HCT116 (cell line): ENCODE measurements at regions not wholly inside any gene's neighbourhood (a gene's known extent, or its start where the extent isn't known, plus 50 kb on each side); places are given as distances from the start of the nearest gene placed in this dataset.

Experiments used
- ATAC-seq: fragments of 200-7000 bp; cut with Tn5 transposase; 2 replicates; pipeline ENCODE4 v1.9.1; 2020; ENCODE audit warnings: mild to moderate bottlenecking, moderate library complexity
- BruUV-seq: library from RNA; stranded (reverse); fragments of 400-500 nt; replicated peaks from 2 replicates; lab custom pipeline; 2021; lab: Mats Ljungman, UMichigan
- CTCF ChIA-PET: fragments of 300-600 bp; sonication (Branson Sonifier 250); formaldehyde crosslinking; loops from one replicate; lab custom pipeline; 2021; ENCODE audit warnings: antibody characterized with exemption; lab: Charles Lee
- POLR2A ChIA-PET: fragments of 300-600, 350-600 bp; sonication (Branson Sonifier 250); formaldehyde crosslinking; loops from one replicate; lab custom pipeline; 2021; ENCODE audit warnings: antibody characterized with exemption; lab: Charles Lee
- RAD21 ChIA-PET, 2 experiments: fragments of 300-600 bp; sonication (Branson Sonifier 250); formaldehyde crosslinking; loops; one replicate each; lab custom pipeline; 2023; ENCODE audit warnings: low total read pairs in 2 of 2; ENCODE audit not compliant: uncharacterized antibody in 2 of 2, unreplicated experiment in 2 of 2, low non-redundant PET in 1 of 2; lab: Charles Lee
- DNase-seq: peaks from one replicate; pipeline ENCODE4 v3.0.0-alpha.2; 2010; ENCODE audit warnings: low read depth, low spot score
- H2AFZ ChIP-seq: fragments of 200-600 bp; shearing (Covaris generic), sonication (generic); 2 replicates; pipeline ENCODE4 v1.6.1; 2017; ENCODE audit warnings: low read depth, mixed run types, mixed read lengths, antibody characterized with exemption, low read length; ENCODE audit not compliant: poor library complexity, severe bottlenecking
- H3K27ac ChIP-seq: 2 replicates; pipeline ENCODE4 v1.5.1; 2012; ENCODE audit warnings: low read depth, low read length
- H3K27me3 ChIP-seq: fragments of 200-600 bp; sonication (generic); 2 replicates; pipeline ENCODE4 v1.6.1; 2016; ENCODE audit warnings: mixed run types, low read length, mixed read lengths; ENCODE audit not compliant: insufficient read depth
- H3K36me3 ChIP-seq, 2 experiments: fragments of 200-500 bp in 1 of 2; fragments of 200-600 bp in 1 of 2; sonication (Bioruptor generic) in 1 of 2; sonication (generic) in 1 of 2; 2 replicates each; pipeline versions ENCODE4 v1.5.1 to v1.6.1; 2014 to 2016; ENCODE audit warnings: low read length in 2 of 2, inconsistent platforms in 1 of 2, mixed read lengths in 1 of 2, mixed run types in 1 of 2; ENCODE audit not compliant: insufficient read depth in 2 of 2, control insufficient read depth in 1 of 2
- H3K4me1 ChIP-seq, 2 experiments: fragments of 200-600 bp in 1 of 2; sonication (generic) in 1 of 2; 2 replicates each; pipeline versions ENCODE4 v1.5.1 to v1.6.1; 2012 to 2017; ENCODE audit warnings: low read length in 2 of 2, inconsistent platforms in 1 of 2, mild to moderate bottlenecking in 1 of 2, mixed read lengths in 1 of 2, mixed run types in 1 of 2, moderate library complexity in 1 of 2; ENCODE audit not compliant: insufficient read depth in 2 of 2, control insufficient read depth in 1 of 2
- H3K4me2 ChIP-seq: fragments of 200-600 bp; sonication (generic); 2 replicates; pipeline ENCODE4 v1.6.1; 2017; ENCODE audit warnings: mixed run types, low read length, mixed read lengths
- H3K4me3 ChIP-seq, 2 experiments: fragments of 200-600 bp in 1 of 2; sonication (generic) in 1 of 2; replicated peaks in 1 of 2; 2 replicates each; pipeline ENCODE4 v1.5.1; 2011 to 2016; ENCODE audit warnings: low read length in 2 of 2, control low read depth in 1 of 2, low read depth in 1 of 2, mild to moderate bottlenecking in 1 of 2, mixed read lengths in 1 of 2, mixed run types in 1 of 2
- H3K79me2 ChIP-seq: fragments of 200-600 bp; sonication (generic); 2 replicates; pipeline ENCODE4 v1.6.1; 2017; ENCODE audit warnings: mild to moderate bottlenecking, mixed run types, low read length, moderate library complexity, mixed read lengths; ENCODE audit not compliant: insufficient read depth
- H3K9ac ChIP-seq: fragments of 200-600 bp; sonication (generic); 2 replicates; pipeline ENCODE4 v1.6.1; 2016; ENCODE audit warnings: low read length, mixed read lengths
- H3K9me2 ChIP-seq: fragments of 200-600 bp; sonication (generic), shearing (Covaris generic); 2 replicates; pipeline ENCODE4 v1.6.1; 2017; ENCODE audit warnings: mixed run types, mild to moderate bottlenecking, moderate library complexity; ENCODE audit not compliant: insufficient read depth
- H3K9me3 ChIP-seq, 2 experiments: fragments of 200-500 bp in 1 of 2; fragments of 200-600 bp in 1 of 2; sonication (Bioruptor generic) in 1 of 2; sonication (generic) in 1 of 2; 2 replicates each; pipeline ENCODE4 v1.6.1; 2014 to 2017; ENCODE audit warnings: low read length in 2 of 2, mixed read lengths in 2 of 2, inconsistent platforms in 1 of 2, low read depth in 1 of 2, mild to moderate bottlenecking in 1 of 2, mixed run types in 1 of 2, moderate library complexity in 1 of 2; ENCODE audit not compliant: control insufficient read depth in 1 of 2, insufficient read depth in 1 of 2
- H4K20me1 ChIP-seq: fragments of 200-600 bp; sonication (generic), shearing (Covaris generic); 2 replicates; pipeline ENCODE4 v1.6.1; 2017; ENCODE audit warnings: mixed run types, mild to moderate bottlenecking, moderate library complexity; ENCODE audit not compliant: insufficient read depth
- CBX3 ChIP-seq: IDR thresholded peaks from 2 replicates; pipeline ENCODE4 v1.6.1; 2012; ENCODE audit warnings: low read depth
- EGR1 ChIP-seq: IDR thresholded peaks from 2 replicates; pipeline ENCODE4 v1.6.1; 2012; ENCODE audit warnings: low read depth
- JUND ChIP-seq: IDR thresholded peaks from 2 replicates; pipeline ENCODE4 v1.6.1; 2012
- RAD21 ChIP-seq: IDR thresholded peaks from 2 replicates; pipeline ENCODE4 v1.6.1; 2012; ENCODE audit warnings: low read depth, mild to moderate bottlenecking
- SP1 ChIP-seq: IDR thresholded peaks from 2 replicates; pipeline ENCODE4 v1.6.1; 2012; ENCODE audit warnings: low read depth
- ZNF274 ChIP-seq: fragments of 200-500 bp; sonication (Bioruptor generic); IDR thresholded peaks from 2 replicates; pipeline ENCODE4 v1.6.1; 2014; ENCODE audit warnings: mild to moderate bottlenecking, low read depth, low read length, inconsistent platforms
- intact Hi-C: fragments of 100-400 bp; cut with micrococcal nuclease; formaldehyde crosslinking; loops from 2 replicates; pipeline ENCODE4 v1.10.0; 2022
- TF ChIP-seq, protein P1 (sequence below): IDR thresholded peaks from 2 replicates; pipeline ENCODE4 v1.6.1; 2012

DNA sequence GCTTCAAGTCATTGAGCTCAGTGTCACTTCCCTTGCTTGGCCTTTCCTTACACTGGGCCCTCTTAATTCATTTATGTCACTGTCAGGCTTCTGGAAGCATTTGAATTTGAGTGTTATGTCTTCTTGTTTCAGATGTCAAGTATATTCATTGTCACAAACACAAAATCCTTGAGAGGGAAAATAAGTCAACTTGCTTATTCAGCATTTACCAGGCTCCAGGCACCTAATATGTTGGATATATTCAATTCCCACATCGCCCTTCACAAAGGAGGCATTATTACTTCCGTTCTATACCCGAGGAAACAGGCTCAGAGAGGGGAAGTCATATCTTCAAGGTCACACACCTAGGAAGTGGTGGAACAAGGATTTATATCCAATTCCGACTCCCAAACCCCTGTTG is 121.1 kb upstream of the SMIM23 start:
- ChIA-PET RAD21 (no interaction called here), POLR2A (no interaction called here), CTCF (no interaction called here)
- no peak overlapping the region for H3K9ac ChIP-seq
- peaks cover 3 to 14% of the 10 kb centered on the region in 2 experiments; a peak in 3 of 4 replicates for H3K4me1 ChIP-seq
- ATAC-seq (no peak), DNase-seq (no peak)
- BruUV-seq: no TSS peak
- no peak overlapping the region for H2AFZ ChIP-seq
- H3K4me2 ChIP-seq: no peak overlapping the region
- H3K4me3 ChIP-seq: no peak overlapping the region
- intact Hi-C loops: no loop called here
- TF ChIP-seq, protein P1, sequence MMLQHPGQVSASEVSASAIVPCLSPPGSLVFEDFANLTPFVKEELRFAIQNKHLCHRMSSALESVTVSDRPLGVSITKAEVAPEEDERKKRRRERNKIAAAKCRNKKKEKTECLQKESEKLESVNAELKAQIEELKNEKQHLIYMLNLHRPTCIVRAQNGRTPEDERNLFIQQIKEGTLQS: no peak
- TF ChIP-seq RAD21: no peak
- no peaks in the 10 kb centered on the region for H3K9me3 ChIP-seq
- no peak overlapping the region for H3K27ac ChIP-seq
- H4K20me1 ChIP-seq: no peaks in the 10 kb centered on the region
- no peaks in the 10 kb centered on the region for H3K27me3 ChIP-seq
- no peaks in the 10 kb centered on the region for H3K36me3 ChIP-seq
- no peaks in the 10 kb centered on the region for H3K9me2 ChIP-seq
- H3K79me2 ChIP-seq: no peaks in the 10 kb centered on the region

DNA sequence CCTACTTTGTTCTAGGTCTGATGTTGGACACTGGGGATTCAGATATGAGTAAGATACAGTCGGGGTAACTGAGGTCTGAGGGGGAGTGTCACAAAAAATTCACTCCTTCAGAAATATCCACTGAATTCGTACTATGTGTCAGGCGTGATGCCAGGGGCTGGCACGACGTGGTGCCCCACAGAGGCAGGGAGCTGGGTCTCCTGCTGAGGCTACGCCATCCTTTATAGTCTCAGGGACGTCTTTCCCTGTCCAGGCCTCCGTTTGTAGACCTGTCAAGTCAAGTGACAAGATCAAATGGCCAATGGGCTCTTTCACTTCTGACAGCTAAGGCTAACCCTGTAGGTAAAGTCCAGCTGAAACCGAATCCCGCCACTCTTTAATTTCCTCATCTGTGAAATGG is 118.8 kb upstream of the SMIM23 start:
- CTCF ChIA-PET: no interaction called here
- BruUV-seq: no TSS peak
- Histone ChIP-seq H3K9ac (no peak overlapping the region), H3K4me1 (peaks cover 3 to 14% of the 10 kb centered on the region in 2 experiments; a peak in 3 of 4 replicates), H3K27me3 (no peaks in the 10 kb centered on the region), H3K4me2 (no peak overlapping the region), H3K9me3 (no peaks in the 10 kb centered on the region), H3K79me2 (no peaks in the 10 kb centered on the region), H3K27ac (no peak overlapping the region), H3K9me2 (no peaks in the 10 kb centered on the region), H3K4me3 (no peak overlapping the region), H3K36me3 (no peaks in the 10 kb centered on the region), H2AFZ (no peak overlapping the region), H4K20me1 (no peaks in the 10 kb centered on the region)
- POLR2A ChIA-PET: no interaction called here
- RAD21 ChIA-PET: no interaction called here
- TF ChIP-seq ZNF274 (no peak), SP1 (no peak), CBX3 (no peak), EGR1 (no peak), JUND (no peak)
- DNase-seq: no peak
- intact Hi-C loops: no loop called here
- ATAC-seq: no peak
